ENCODE measurements at regions not wholly inside any gene's neighbourhood (a gene's known extent, or its start where the extent isn't known, plus 50 kb on each side); places are given as distances from the start of the nearest gene placed in this dataset.

DNA sequence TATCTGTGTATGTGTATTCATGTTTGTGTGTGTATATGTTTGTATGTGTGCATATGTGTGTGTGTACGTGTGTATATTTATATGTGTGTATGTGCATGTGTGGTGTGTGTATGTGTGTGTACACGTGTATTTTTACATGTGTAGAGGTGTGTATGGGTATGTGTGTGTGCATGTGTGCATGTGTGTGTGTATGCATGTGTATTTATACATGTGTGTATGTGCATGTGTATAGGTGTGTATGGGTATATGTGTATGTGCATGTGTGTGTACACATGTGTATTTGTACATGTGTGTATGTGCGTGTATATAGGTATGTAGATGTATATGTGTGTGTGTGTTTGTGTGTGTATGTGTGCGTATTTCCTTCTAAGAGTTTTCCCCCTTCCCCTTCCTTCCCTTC lies 207.7 kb upstream of the ATP6AP2 start:
- Histone ChIP-seq H3K27me3 (ENCODE audit: insufficient read depth, low read depth, low read length) (no peaks in the 10 kb centered on the region), H3K9me2 (ENCODE audit: insufficient read depth, low read length) (no peaks in the 10 kb centered on the region), H4K20me1 (ENCODE audit: insufficient read depth) (no peaks in the 10 kb centered on the region), H3K27ac (ENCODE audit: low read length) (no peak overlapping the region), H3K4me2 (ENCODE audit: low read length) (no peak overlapping the region), H3K9me3 (ENCODE audit: low read length) (no peaks in the 10 kb centered on the region), H2AFZ (ENCODE audit: low read depth, low read length) (no peak overlapping the region), H3K9ac (ENCODE audit: low read length) (no peak overlapping the region), H3K79me2 (replicated peaks; ENCODE audit: insufficient read depth, low read length) (no peaks in the 10 kb centered on the region), H3K4me3 (ENCODE audit: low read length) (no peak overlapping the region), H3F3A (ENCODE audit: insufficient read depth, low read length, poor library complexity, severe bottlenecking) (no peaks in the 10 kb centered on the region), H3K36me3 (ENCODE audit: insufficient read depth, low read length) (no peaks in the 10 kb centered on the region)
- TF ChIP-seq RAD21 (conservative IDR thresholded peaks at IDR 0.05) (no peak), SMC3 (conservative IDR thresholded peaks at IDR 0.05; ENCODE audit: poor library complexity) (no peak), TAF1 (IDR thresholded peaks at IDR 0.05; ENCODE audit: low read depth) (no peak), MXI1 (conservative IDR thresholded peaks at IDR 0.05; ENCODE audit: poor library complexity, severe bottlenecking) (no peak), EZH2 (IDR thresholded peaks at IDR 0.05; ENCODE audit: borderline replicate concordance, insufficient read depth, low read length, poor library complexity, severe bottlenecking) (no peak), EP300 (conservative IDR thresholded peaks at IDR 0.05; ENCODE audit: poor library complexity, severe bottlenecking) (no peak), POLR2AphosphoS5 (IDR thresholded peaks at IDR 0.05) (no peak)
- TF ChIP-seq, protein P1, sequence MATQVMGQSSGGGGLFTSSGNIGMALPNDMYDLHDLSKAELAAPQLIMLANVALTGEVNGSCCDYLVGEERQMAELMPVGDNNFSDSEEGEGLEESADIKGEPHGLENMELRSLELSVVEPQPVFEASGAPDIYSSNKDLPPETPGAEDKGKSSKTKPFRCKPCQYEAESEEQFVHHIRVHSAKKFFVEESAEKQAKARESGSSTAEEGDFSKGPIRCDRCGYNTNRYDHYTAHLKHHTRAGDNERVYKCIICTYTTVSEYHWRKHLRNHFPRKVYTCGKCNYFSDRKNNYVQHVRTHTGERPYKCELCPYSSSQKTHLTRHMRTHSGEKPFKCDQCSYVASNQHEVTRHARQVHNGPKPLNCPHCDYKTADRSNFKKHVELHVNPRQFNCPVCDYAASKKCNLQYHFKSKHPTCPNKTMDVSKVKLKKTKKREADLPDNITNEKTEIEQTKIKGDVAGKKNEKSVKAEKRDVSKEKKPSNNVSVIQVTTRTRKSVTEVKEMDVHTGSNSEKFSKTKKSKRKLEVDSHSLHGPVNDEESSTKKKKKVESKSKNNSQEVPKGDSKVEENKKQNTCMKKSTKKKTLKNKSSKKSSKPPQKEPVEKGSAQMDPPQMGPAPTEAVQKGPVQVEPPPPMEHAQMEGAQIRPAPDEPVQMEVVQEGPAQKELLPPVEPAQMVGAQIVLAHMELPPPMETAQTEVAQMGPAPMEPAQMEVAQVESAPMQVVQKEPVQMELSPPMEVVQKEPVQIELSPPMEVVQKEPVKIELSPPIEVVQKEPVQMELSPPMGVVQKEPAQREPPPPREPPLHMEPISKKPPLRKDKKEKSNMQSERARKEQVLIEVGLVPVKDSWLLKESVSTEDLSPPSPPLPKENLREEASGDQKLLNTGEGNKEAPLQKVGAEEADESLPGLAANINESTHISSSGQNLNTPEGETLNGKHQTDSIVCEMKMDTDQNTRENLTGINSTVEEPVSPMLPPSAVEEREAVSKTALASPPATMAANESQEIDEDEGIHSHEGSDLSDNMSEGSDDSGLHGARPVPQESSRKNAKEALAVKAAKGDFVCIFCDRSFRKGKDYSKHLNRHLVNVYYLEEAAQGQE (IDR thresholded peaks at IDR 0.05; ENCODE audit: borderline replicate concordance), result no peak
- TF ChIP-seq, protein P2, sequence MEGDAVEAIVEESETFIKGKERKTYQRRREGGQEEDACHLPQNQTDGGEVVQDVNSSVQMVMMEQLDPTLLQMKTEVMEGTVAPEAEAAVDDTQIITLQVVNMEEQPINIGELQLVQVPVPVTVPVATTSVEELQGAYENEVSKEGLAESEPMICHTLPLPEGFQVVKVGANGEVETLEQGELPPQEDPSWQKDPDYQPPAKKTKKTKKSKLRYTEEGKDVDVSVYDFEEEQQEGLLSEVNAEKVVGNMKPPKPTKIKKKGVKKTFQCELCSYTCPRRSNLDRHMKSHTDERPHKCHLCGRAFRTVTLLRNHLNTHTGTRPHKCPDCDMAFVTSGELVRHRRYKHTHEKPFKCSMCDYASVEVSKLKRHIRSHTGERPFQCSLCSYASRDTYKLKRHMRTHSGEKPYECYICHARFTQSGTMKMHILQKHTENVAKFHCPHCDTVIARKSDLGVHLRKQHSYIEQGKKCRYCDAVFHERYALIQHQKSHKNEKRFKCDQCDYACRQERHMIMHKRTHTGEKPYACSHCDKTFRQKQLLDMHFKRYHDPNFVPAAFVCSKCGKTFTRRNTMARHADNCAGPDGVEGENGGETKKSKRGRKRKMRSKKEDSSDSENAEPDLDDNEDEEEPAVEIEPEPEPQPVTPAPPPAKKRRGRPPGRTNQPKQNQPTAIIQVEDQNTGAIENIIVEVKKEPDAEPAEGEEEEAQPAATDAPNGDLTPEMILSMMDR (IDR thresholded peaks at IDR 0.05; ENCODE audit: poor library complexity, severe bottlenecking), result no peak

DNA sequence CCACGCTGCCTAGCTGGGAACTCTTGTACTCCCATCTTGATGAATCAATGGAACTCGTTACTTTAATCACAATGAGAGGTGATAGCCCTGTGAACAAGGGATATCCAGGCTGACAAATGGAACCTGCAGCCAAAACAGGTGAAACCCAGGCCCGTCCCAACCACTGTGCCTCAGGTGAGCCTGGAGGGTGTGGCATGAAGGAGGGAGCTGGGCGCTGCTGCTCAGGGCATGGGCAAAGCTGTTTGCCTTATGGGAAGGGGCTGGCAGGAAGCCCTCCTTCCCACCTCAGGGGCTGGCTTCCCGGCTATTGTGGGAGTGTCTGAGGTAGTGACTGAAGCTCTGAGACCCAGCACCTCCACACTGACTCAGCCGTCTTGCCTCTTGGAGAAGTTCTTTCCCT lies 209.4 kb upstream of the ATP6AP2 start:
- H3K4me3 ChIP-seq (ENCODE audit: low read length), result no peak overlapping the region
- H3K9ac ChIP-seq (ENCODE audit: low read length), result no peak overlapping the region
- H3K79me2 ChIP-seq (replicated peaks; ENCODE audit: insufficient read depth, low read length), result no peaks in the 10 kb centered on the region
- H3K4me2 ChIP-seq (ENCODE audit: low read length), result no peak overlapping the region
- no peak overlapping the region for H2AFZ ChIP-seq (ENCODE audit: low read depth, low read length)
- no peaks in the 10 kb centered on the region for H3K27me3 ChIP-seq (ENCODE audit: insufficient read depth, low read depth, low read length)
- no peak for TF ChIP-seq EP300 (conservative IDR thresholded peaks at IDR 0.05; ENCODE audit: poor library complexity, severe bottlenecking)
- no peak for TF ChIP-seq SMC3 (conservative IDR thresholded peaks at IDR 0.05; ENCODE audit: poor library complexity)
- no peak for TF ChIP-seq TAF1 (IDR thresholded peaks at IDR 0.05; ENCODE audit: low read depth)
- TF ChIP-seq MXI1 (conservative IDR thresholded peaks at IDR 0.05; ENCODE audit: poor library complexity, severe bottlenecking), result no peak
- no peak for TF ChIP-seq EZH2 (IDR thresholded peaks at IDR 0.05; ENCODE audit: borderline replicate concordance, insufficient read depth, low read length, poor library complexity, severe bottlenecking)
- TF ChIP-seq, protein P2 (IDR thresholded peaks at IDR 0.05; ENCODE audit: poor library complexity, severe bottlenecking), result no peak
- no peaks in the 10 kb centered on the region for H4K20me1 ChIP-seq (ENCODE audit: insufficient read depth)
- no peaks in the 10 kb centered on the region for H3K9me2 ChIP-seq (ENCODE audit: insufficient read depth, low read length)
- no peaks in the 10 kb centered on the region for H3K36me3 ChIP-seq (ENCODE audit: insufficient read depth, low read length)
- H3K27ac ChIP-seq (ENCODE audit: low read length), result no peak overlapping the region
- H3F3A ChIP-seq (ENCODE audit: insufficient read depth, low read length, poor library complexity, severe bottlenecking), result no peaks in the 10 kb centered on the region
- no peaks in the 10 kb centered on the region for H3K9me3 ChIP-seq (ENCODE audit: low read length)

Data from neural cell (in vitro differentiated cells).